ENCODE measurements at regions not wholly inside any gene's neighbourhood (a gene's known extent, or its start where the extent isn't known, plus 50 kb on each side); places are given as distances from the start of the nearest gene placed in this dataset.

- no peaks in the 10 kb centered on the region for H3K4me1 ChIP-seq (ENCODE audit: control insufficient read depth, insufficient read depth, low read length)
- POLR2A ChIA-PET = no interaction called here
- H3K9me3 ChIP-seq (ENCODE audit: control insufficient read depth, insufficient read depth, low read depth, low read length) = no peaks in the 10 kb centered on the region
- TF ChIP-seq ZNF560 (tag by site-specific recombination; IDR thresholded peaks at IDR 0.05; ENCODE audit: borderline replicate concordance) (no peak), SCRT1 (tag by site-specific recombination; IDR thresholded peaks at IDR 0.05; ENCODE audit: borderline replicate concordance) (no peak), ZFP69B (tag by site-specific recombination; IDR thresholded peaks at IDR 0.05) (no peak), ZNF76 (tag by site-specific recombination; IDR thresholded peaks at IDR 0.05; ENCODE audit: borderline replicate concordance, low read depth) (no peak), GLI4 (tag by site-specific recombination; IDR thresholded peaks at IDR 0.05) (no peak), ZNF292 (tag by site-specific recombination; IDR thresholded peaks at IDR 0.05; ENCODE audit: borderline replicate concordance, low read depth) (no peak), SP7 (tag by site-specific recombination; IDR thresholded peaks at IDR 0.05) (no peak), ZNF211 (tag by site-specific recombination; IDR thresholded peaks at IDR 0.05; ENCODE audit: low read depth) (no peak), ZNF558 (tag by site-specific recombination; IDR thresholded peaks at IDR 0.05) (no peak), ZNF10 (tag by site-specific recombination; IDR thresholded peaks at IDR 0.05) (no peak), KLF8 (tag by site-specific recombination; IDR thresholded peaks at IDR 0.05) (no peak), ZNF423 (tag by site-specific recombination; IDR thresholded peaks at IDR 0.05) (no peak), ZNF24 (tag by site-specific recombination; IDR thresholded peaks at IDR 0.05) (no peak), ZNF280D (tag by site-specific recombination; IDR thresholded peaks at IDR 0.05) (no peak), ZNF214 (tag by site-specific recombination; IDR thresholded peaks at IDR 0.05; ENCODE audit: borderline replicate concordance) (no peak), INSM2 (tag by site-specific recombination; IDR thresholded peaks at IDR 0.05) (no peak), REPIN1 (tag by site-specific recombination; IDR thresholded peaks at IDR 0.05; ENCODE audit: low read depth) (no peak), SETDB1 (IDR thresholded peaks at IDR 0.05; ENCODE audit: insufficient read length, low read length) (no peak)
- H3K4me3 ChIP-seq (ENCODE audit: low read depth, low read length) = no peak overlapping the region
- CTCF ChIA-PET = interaction anchor here (0.5 kb wide), 1 partner anchor 194 kb away, joined by 4 read pairs; no protein-coding TSS in a partner anchor
- no peak overlapping the region for H3K27ac ChIP-seq (ENCODE audit: extremely low read depth, low read depth, low read length)
- no peaks in the 10 kb centered on the region for H3K36me3 ChIP-seq (ENCODE audit: control insufficient read depth in 2 of 2, insufficient read depth in 1 of 2, low read length in 2 of 2)
Measured at GRCh38 chr9:75410405-75410804, 322.1 kb downstream of the OSTF1 start.

GRCh38 chr9:75414371-75415160 lies 326.3 kb downstream of the OSTF1 start:
- CTCF ChIA-PET = no interaction called here
- TF ChIP-seq SP7 (tag by site-specific recombination; IDR thresholded peaks at IDR 0.05) (peak; percentile 81), ZNF561 (tag by site-specific recombination; IDR thresholded peaks at IDR 0.05; ENCODE audit: borderline replicate concordance) (0 out of 2 replicates have a peak, but pooled peaks have one; percentile 29), ZBTB6 (tag by site-specific recombination; IDR thresholded peaks at IDR 0.05) (no peak), PRDM1 (tag by site-specific recombination; IDR thresholded peaks at IDR 0.05) (no peak), FEZF1 (tag by site-specific recombination; IDR thresholded peaks at IDR 0.05) (peak; percentile 63), ZNF223 (tag by site-specific recombination; IDR thresholded peaks at IDR 0.05) (no peak), OSR2 (tag by site-specific recombination; IDR thresholded peaks at IDR 0.05) (peak; percentile 67), ZXDB (tag by site-specific recombination; IDR thresholded peaks at IDR 0.05) (0 out of 2 replicates have a peak, but pooled peaks have one; percentile 33), PRDM6 (tag by site-specific recombination; IDR thresholded peaks at IDR 0.05) (0 out of 2 replicates have a peak, but pooled peaks have one; percentile 33), ZNF670 (tag by site-specific recombination; IDR thresholded peaks at IDR 0.05; ENCODE audit: low read depth) (no peak), WT1 (tag by site-specific recombination; IDR thresholded peaks at IDR 0.05) (peak; percentile 72; the same call in 1 of the 2 replicates)

More at GRCh38 chr9:75414371-75415160, 326.3 kb downstream of the OSTF1 start:
- H3K9me3 ChIP-seq (ENCODE audit: control insufficient read depth, insufficient read depth, low read depth, low read length) = no peaks in the 10 kb centered on the region
- H3K4me1 ChIP-seq (ENCODE audit: control insufficient read depth, insufficient read depth, low read length) = no peaks in the 10 kb centered on the region
- POLR2A ChIA-PET = no interaction called here
- H3K27ac ChIP-seq (ENCODE audit: extremely low read depth, low read depth, low read length) = no peak overlapping the region
- no peak overlapping the region for H3K4me3 ChIP-seq (ENCODE audit: low read depth, low read length)
- no peaks in the 10 kb centered on the region for H3K36me3 ChIP-seq (ENCODE audit: control insufficient read depth in 2 of 2, insufficient read depth in 1 of 2, low read length in 2 of 2)

Measured in HEK293 (cell line).